ENCODE measurements at regions not wholly inside any gene's neighbourhood (a gene's known extent, or its start where the extent isn't known, plus 50 kb on each side); places are given as distances from the start of the nearest gene placed in this dataset.

DNA sequence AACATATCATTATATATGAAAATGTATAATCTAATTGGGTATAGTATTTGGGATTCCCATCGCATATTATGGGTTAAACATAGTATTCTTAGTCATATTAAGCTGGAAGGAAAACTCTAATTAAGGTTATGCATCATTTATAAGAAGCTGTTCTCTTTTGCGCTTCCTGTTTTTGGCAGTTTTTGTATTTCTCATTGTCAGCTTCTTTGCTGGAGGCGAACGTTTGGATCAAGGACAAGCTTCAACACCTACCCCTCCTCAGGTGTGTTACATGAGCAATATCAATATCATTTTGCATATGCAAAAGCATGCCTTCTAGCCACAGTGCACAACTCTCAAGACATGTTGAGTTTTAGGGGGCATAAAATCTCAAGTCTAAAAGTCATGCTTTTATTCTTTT, 439.8 kb downstream of the TDRD3 start:
- TF ChIP-seq, protein P1, sequence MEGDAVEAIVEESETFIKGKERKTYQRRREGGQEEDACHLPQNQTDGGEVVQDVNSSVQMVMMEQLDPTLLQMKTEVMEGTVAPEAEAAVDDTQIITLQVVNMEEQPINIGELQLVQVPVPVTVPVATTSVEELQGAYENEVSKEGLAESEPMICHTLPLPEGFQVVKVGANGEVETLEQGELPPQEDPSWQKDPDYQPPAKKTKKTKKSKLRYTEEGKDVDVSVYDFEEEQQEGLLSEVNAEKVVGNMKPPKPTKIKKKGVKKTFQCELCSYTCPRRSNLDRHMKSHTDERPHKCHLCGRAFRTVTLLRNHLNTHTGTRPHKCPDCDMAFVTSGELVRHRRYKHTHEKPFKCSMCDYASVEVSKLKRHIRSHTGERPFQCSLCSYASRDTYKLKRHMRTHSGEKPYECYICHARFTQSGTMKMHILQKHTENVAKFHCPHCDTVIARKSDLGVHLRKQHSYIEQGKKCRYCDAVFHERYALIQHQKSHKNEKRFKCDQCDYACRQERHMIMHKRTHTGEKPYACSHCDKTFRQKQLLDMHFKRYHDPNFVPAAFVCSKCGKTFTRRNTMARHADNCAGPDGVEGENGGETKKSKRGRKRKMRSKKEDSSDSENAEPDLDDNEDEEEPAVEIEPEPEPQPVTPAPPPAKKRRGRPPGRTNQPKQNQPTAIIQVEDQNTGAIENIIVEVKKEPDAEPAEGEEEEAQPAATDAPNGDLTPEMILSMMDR (optimal IDR thresholded peaks at IDR 0.05 in 1 of 3, IDR thresholded peaks at IDR 0.05 in 1 of 3, conservative IDR thresholded peaks at IDR 0.05 in 1 of 3; ENCODE audit: extremely low read depth in 1 of 3, insufficient read depth in 2 of 3, low read length in 3 of 3): no peak
- TF ChIP-seq EZH2 (IDR thresholded peaks at IDR 0.05; ENCODE audit: low read length): no peak
